HG02938 (cell line): ENCODE measurements at regions not wholly inside any gene's neighbourhood (a gene's known extent, or its start where the extent isn't known, plus 50 kb on each side); places are given as distances from the start of the nearest gene placed in this dataset.
A peak's percentile ranks its signal among the peaks of the same experiment; 100 is the strongest.
"Not testable (repeated sequence)": the region's sequence is repeated elsewhere in the genome, so short reads cannot be mapped to it uniquely, and the experiment has no call there.

ENCODE experiments used
- ATAC-seq: cut with Tn5 transposase; IDR thresholded peaks from one replicate; pipeline ENCODE4 v1.9.1; 2021; ENCODE audit warnings: mild to moderate bottlenecking, moderate library complexity; ENCODE audit not compliant: unreplicated experiment

- ATAC-seq, result no peak
Observed at GRCh38 chr4:148883891-148884290, 441.7 kb upstream of the NR3C2 start.

GRCh38 chr4:148883435-148883834, 441.2 kb upstream of the NR3C2 start:
- ATAC-seq, result no peak

GRCh38 chr4:148881860-148882643, 439.8 kb upstream of the NR3C2 start:
- no peak for ATAC-seq

- ATAC-seq, result no peak
Observed at GRCh38 chr4:148874331-148874730, 432.1 kb upstream of the NR3C2 start.

GRCh38 chr4:148868191-148868590, 426.0 kb upstream of the NR3C2 start:
- no peak for ATAC-seq

GRCh38 chr4:148866666-148867065, 424.5 kb upstream of the NR3C2 start:
- no peak for ATAC-seq

GRCh38 chr4:148857973-148858534, 415.8 kb upstream of the NR3C2 start:
- ATAC-seq, result no peak

- ATAC-seq, result no peak
Observed at GRCh38 chr4:148857239-148857972, 415.2 kb upstream of the NR3C2 start.

- ATAC-seq, result no peak
Observed at GRCh38 chr4:148854203-148854602, 412.0 kb upstream of the NR3C2 start.

- no peak for ATAC-seq
Observed at GRCh38 chr4:148852092-148852699, 410.0 kb upstream of the NR3C2 start.

- no peak for ATAC-seq
Observed at GRCh38 chr4:148850257-148850995, 408.2 kb upstream of the NR3C2 start.

GRCh38 chr4:148849581-148849980, 407.4 kb upstream of the NR3C2 start:
- no peak for ATAC-seq

GRCh38 chr4:148847544-148848255, 405.5 kb upstream of the NR3C2 start:
- no peak for ATAC-seq

GRCh38 chr4:148845609-148846008, 403.4 kb upstream of the NR3C2 start:
- ATAC-seq, result no peak

- no peak for ATAC-seq
Observed at GRCh38 chr4:148843625-148844024, 401.4 kb upstream of the NR3C2 start.

- no peak for ATAC-seq
Observed at GRCh38 chr4:148842843-148843242, 400.6 kb upstream of the NR3C2 start.

- not testable (repeated sequence) for ATAC-seq
Observed at GRCh38 chr4:148837571-148837970, 395.4 kb upstream of the NR3C2 start.

GRCh38 chr4:148834804-148835631, 392.8 kb upstream of the NR3C2 start:
- peak; percentile 47 for ATAC-seq

- no peak for ATAC-seq
Observed at GRCh38 chr4:148831945-148832344, 389.7 kb upstream of the NR3C2 start.
